AG09319 (cell line): ENCODE measurements at regions not wholly inside any gene's neighbourhood (a gene's known extent, or its start where the extent isn't known, plus 50 kb on each side); places are given as distances from the start of the nearest gene placed in this dataset.

ENCODE experiments used
- DNase-seq: peaks from one replicate; pipeline ENCODE4 v3.0.0-alpha.2; 2010; ENCODE audit warnings: low read depth; ENCODE audit errors: extremely low read depth
- TF ChIP-seq, protein P1 (sequence below): IDR thresholded peaks from 2 replicates; pipeline ENCODE4 v1.5.1; 2011; ENCODE audit warnings: low read depth, mild to moderate bottlenecking, inconsistent platforms, low read length, moderate library complexity

DNA sequence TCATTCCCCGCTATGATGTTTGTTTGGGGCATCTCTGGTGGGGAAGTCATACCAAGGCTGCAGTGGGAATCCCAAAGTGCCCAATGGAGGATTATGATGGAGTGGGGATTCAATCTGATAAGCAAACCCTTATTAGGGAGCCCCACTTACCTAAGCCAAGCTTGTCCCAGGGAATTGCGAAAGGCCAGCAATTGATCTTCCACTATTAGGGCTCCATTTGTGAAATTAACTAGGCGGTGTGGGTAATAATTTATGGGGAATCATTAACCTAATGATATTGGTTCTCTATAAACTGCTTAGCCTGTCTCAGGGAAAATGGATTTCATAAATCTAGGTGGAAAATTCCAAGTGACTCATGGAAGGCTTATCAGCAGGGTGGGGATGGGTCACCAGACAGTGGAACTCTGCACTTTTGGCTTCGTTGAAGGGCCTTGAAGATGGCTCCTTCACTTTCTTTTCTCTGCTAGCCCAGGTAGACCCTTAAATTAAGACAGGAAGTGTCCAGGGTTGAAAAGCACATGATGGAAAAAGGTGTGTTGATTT, 113.0 kb upstream of the WSCD2 start:
- DNase-seq: no peak
- TF ChIP-seq, protein P1, sequence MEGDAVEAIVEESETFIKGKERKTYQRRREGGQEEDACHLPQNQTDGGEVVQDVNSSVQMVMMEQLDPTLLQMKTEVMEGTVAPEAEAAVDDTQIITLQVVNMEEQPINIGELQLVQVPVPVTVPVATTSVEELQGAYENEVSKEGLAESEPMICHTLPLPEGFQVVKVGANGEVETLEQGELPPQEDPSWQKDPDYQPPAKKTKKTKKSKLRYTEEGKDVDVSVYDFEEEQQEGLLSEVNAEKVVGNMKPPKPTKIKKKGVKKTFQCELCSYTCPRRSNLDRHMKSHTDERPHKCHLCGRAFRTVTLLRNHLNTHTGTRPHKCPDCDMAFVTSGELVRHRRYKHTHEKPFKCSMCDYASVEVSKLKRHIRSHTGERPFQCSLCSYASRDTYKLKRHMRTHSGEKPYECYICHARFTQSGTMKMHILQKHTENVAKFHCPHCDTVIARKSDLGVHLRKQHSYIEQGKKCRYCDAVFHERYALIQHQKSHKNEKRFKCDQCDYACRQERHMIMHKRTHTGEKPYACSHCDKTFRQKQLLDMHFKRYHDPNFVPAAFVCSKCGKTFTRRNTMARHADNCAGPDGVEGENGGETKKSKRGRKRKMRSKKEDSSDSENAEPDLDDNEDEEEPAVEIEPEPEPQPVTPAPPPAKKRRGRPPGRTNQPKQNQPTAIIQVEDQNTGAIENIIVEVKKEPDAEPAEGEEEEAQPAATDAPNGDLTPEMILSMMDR: no peak

DNA sequence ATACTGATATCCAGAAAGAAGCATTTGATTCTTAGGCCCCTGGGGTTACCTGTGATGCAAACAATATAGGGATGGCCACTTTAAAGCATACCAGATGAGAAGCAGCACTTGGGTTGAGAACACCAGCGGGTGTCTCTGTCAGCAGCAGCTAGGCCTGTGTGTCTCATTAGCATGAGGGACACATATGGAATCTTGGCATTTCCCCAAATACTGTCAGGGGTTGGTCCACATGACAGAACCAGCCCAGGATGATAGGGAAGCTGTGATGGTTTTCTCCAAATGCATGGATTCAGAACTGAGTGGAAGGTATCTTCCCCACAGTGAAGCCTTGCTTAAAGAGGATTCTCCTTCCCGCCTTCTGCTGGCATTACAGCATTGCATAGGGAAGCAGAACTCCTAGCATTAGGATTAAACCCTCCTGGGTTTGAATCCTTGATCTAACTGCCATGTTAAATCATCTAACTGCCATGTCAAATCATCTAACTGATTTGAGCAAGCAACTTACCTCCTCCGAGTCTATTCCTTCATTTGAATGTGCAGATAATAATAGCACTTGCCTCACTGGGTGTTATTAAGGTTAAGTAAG, 111.5 kb upstream of the WSCD2 start:
- TF ChIP-seq, protein P1: no peak
- no peak for DNase-seq

DNA sequence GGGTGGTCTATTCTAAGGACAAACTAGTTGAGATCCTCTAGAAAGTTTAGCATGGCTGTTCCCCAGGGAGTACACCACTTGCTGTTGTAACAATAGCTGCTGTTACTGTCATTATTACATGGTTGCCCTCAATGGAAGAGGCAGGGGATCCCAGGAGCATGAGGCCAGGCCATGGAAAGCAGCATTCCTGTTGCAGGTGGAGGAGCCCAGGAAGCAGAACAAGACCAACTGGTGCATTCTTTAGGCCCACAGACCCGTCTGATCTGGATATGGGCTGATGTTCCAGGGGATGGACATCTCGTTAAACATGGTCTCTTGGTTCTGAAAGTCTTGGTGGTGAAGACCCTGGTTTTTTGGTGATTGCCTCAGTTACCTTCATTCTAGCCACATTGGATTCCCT, 109.2 kb upstream of the WSCD2 start:
- DNase-seq: no peak
- TF ChIP-seq, protein P1: no peak

DNA sequence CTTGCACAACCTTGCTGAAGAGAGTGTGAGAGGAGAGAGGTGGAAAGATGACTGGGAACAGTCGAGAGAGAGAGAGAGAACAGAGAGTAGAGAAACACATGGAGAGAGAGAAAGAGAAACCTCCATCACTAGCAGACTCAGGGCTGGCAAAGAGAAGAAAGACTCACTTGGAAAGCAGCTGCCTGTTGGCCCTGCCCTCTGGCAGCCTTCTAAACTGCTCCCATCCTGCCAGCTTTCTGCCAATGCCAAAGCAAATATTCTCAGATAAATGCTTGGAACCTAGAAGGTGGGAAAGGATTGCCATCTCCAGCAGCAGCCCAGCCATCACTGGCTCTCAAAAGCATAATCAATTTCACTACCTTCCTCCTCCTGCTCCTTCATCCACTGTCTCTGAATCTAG, 107.9 kb upstream of the WSCD2 start:
- DNase-seq: no peak
- TF ChIP-seq, protein P1: no peak

DNA sequence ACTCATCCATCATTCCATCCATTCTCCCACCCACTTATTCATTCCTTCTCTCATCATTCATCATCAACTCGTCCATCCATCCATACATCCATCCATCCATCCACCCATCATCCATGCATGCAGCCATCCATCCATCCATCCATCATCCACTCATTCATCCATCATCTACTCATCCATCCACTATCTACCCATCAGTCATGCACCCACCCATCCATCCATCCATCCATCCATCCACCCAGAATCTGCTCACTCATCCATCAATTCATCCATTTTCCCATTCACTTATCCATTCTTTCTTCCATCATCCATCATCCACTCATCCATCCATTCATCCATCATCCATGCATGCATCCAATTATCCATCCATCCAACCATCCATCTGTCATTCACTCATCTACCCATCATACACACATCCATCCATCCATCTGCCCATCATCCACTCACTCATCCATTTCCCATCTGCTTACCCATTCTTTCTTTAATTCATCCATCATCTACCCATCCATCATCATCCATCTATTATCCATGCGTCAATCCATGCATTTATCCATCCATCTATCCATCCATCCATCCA, 107.1 kb upstream of the WSCD2 start:
- DNase-seq: no peak
- TF ChIP-seq, protein P1: no peak

DNA sequence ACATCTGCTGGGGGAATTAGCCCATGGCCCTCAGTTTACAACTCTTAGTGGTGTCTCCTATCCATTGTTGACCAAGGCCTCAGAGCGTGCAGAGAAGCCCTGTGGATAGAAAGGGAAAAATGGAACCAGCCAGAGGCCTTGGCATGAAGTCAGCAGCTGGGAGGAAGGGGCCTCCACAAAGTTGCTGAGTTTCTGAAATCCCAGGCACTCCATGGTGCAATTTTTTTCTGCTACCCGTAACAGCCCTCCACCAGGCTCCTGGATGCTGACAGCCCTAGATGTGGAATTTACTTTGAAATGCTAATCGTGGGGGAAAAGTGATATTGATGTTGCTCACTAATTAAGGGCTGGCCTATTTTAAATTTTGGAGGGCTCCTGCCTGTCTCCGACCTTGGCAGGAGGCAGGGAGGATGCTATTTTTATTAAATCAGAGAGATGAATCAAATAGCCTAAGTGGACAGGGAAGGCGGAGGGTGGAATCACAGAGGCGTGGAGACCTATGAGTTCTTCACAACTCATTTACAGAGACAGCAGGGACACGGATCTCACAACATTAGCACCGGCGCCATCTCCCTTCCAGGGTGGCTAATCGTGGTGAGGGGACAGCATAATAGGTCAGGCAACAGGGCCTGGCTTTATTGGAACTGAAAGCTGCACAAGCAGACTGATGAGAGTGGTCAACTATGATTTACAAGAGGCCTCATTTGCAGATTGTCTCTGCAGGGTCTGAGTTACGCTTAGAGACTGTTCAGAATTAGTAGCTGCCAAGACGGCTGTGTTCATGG, 99.8 kb upstream of the WSCD2 start:
- TF ChIP-seq, protein P1: no peak
- DNase-seq: no peak

DNA sequence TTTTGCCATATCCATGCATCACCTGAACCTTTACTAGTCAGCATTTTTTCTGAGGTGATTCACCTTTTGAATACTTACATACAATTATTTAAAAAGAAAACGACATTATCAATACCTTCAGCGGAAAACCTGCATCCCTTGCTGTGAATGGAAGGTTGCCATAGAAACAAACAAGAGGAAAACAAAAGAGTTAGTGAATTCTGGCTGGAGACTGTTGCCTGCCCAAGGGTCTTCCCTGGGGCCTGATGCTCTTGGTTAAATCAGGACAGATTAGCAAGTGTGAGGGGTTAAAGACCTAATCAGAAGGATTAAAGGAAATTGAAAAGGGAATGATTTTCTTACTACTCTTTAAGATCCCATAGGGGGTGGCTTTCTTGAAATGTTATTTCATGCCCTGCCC, 96.0 kb upstream of the WSCD2 start:
- no peak for DNase-seq
- TF ChIP-seq, protein P1: no peak
